ENCODE measurements at regions not wholly inside any gene's neighbourhood (a gene's known extent, or its start where the extent isn't known, plus 50 kb on each side); places are given as distances from the start of the nearest gene placed in this dataset.

- TF ChIP-seq POLR2A (IDR thresholded peaks at IDR 0.05) = no peak
- no peak for TF ChIP-seq CTCF (IDR thresholded peaks at IDR 0.05)
- no peak for TF ChIP-seq EP300 (IDR thresholded peaks at IDR 0.05)
- no peak for TF ChIP-seq POLR2AphosphoS5 (IDR thresholded peaks at IDR 0.05)
Measured at GRCh38 chr20:10788877-10789276, 115.1 kb upstream of the JAG1 start.

All from sigmoid colon (tissue), 4 donors.